ENCODE measurements at regions not wholly inside any gene's neighbourhood (a gene's known extent, or its start where the extent isn't known, plus 50 kb on each side); places are given as distances from the start of the nearest gene placed in this dataset.

DNA sequence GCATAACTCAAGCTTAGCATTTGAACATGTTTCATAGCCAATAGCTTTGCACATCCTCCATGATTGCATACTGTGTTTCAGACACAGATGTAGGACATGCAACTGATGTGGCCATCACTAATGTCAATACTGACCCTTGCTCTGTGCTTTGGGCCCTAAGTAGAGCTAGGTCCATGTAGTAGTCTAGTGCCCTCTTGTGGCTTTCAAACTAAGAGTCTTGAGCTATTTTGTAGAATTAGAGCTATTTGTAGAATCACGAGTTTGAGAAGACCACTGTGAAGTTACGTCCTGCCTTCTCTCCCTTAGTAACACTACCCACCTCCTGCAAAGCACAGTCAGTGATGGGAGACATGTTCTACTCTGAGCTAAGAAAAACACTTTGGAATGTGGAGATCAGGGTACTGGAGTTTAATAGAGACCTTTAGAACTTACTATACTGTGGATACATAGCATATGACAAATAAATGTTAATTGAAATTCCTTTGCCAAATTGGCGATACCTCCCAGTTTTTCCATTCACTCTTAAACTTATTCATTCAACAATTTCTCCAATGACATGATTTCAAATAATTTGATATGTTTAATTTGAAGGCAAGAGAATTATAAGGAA, 306.5 kb upstream of the TNP1 start:
- TF ChIP-seq POLR2A (IDR thresholded peaks at IDR 0.05; ENCODE audit: low read depth, low read length) (no peak), POLR2AphosphoS5 (IDR thresholded peaks at IDR 0.05; ENCODE audit: low read depth, low read length) (no peak), TAF1 (IDR thresholded peaks at IDR 0.05; ENCODE audit: low read depth, low read length) (no peak)
